ENCODE measurements at regions not wholly inside any gene's neighbourhood (a gene's known extent, or its start where the extent isn't known, plus 50 kb on each side); places are given as distances from the start of the nearest gene placed in this dataset.

- TF ChIP-seq, protein P1, sequence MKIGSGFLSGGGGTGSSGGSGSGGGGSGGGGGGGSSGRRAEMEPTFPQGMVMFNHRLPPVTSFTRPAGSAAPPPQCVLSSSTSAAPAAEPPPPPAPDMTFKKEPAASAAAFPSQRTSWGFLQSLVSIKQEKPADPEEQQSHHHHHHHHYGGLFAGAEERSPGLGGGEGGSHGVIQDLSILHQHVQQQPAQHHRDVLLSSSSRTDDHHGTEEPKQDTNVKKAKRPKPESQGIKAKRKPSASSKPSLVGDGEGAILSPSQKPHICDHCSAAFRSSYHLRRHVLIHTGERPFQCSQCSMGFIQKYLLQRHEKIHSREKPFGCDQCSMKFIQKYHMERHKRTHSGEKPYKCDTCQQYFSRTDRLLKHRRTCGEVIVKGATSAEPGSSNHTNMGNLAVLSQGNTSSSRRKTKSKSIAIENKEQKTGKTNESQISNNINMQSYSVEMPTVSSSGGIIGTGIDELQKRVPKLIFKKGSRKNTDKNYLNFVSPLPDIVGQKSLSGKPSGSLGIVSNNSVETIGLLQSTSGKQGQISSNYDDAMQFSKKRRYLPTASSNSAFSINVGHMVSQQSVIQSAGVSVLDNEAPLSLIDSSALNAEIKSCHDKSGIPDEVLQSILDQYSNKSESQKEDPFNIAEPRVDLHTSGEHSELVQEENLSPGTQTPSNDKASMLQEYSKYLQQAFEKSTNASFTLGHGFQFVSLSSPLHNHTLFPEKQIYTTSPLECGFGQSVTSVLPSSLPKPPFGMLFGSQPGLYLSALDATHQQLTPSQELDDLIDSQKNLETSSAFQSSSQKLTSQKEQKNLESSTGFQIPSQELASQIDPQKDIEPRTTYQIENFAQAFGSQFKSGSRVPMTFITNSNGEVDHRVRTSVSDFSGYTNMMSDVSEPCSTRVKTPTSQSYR (CRISPR knock-in tag; IDR thresholded peaks at IDR 0.05): no peak
- no peak for TF ChIP-seq TCF7 (CRISPR knock-in tag; IDR thresholded peaks at IDR 0.05; ENCODE audit: low read depth)
- TF ChIP-seq, protein P2, sequence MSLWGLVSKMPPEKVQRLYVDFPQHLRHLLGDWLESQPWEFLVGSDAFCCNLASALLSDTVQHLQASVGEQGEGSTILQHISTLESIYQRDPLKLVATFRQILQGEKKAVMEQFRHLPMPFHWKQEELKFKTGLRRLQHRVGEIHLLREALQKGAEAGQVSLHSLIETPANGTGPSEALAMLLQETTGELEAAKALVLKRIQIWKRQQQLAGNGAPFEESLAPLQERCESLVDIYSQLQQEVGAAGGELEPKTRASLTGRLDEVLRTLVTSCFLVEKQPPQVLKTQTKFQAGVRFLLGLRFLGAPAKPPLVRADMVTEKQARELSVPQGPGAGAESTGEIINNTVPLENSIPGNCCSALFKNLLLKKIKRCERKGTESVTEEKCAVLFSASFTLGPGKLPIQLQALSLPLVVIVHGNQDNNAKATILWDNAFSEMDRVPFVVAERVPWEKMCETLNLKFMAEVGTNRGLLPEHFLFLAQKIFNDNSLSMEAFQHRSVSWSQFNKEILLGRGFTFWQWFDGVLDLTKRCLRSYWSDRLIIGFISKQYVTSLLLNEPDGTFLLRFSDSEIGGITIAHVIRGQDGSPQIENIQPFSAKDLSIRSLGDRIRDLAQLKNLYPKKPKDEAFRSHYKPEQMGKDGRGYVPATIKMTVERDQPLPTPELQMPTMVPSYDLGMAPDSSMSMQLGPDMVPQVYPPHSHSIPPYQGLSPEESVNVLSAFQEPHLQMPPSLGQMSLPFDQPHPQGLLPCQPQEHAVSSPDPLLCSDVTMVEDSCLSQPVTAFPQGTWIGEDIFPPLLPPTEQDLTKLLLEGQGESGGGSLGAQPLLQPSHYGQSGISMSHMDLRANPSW (CRISPR knock-in tag; conservative IDR thresholded peaks at IDR 0.05; ENCODE audit: low read depth): no peak
Measured at GRCh38 chr17:70699408-70699807, 530.1 kb downstream of the KCNJ2 start (continued).

DNA sequence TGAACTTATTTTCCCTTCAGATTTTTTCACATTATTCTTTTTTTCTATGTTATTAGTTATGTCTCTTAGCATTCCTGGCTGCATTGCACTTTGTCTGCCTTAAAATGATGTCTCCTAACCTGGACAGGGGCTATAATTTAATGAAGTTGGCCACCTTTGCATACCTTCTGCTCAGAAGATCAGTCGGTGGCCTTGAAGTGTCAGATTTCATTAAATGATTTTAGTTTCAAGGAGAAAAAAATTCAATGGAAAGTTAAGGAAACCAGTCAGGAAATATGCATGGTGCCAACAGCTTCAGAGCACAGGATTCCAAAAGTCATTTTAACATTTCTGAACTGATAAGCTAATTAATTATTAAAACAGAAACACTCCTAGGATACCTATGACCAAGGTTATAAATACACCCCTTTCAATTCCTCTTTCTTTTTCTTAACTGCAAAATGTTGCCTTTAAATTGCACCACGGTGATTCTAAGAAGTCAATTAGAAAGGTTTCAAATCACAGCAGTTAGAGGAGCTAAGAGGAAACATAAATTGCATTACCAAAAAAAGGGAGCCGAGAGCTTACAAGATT lies 533.4 kb downstream of the KCNJ2 start:
- ChIA-PET POLR2A (no interaction called here), CTCF (no interaction called here)
- H3K4me3 Mint-ChIP-seq: no peak overlapping the region
- no peak for DNase-seq (ENCODE audit: low spot score)
- H3K27me3 Mint-ChIP-seq (ENCODE audit: low read depth): no peaks in the 10 kb centered on the region; the same call in 1 of the 2 replicates
- ATAC-seq: no peak
- 0 out of 2 replicates have a peak, but pooled peaks cover 7% of the 10 kb centered on the region for H3K36me3 Mint-ChIP-seq
- peaks cover 4% of the 10 kb centered on the region; the same call in 1 of the 2 replicates for H3K4me1 Mint-ChIP-seq
- H3K9me3 Mint-ChIP-seq: peaks cover 21% of the 10 kb centered on the region
- TF ChIP-seq, protein P3, sequence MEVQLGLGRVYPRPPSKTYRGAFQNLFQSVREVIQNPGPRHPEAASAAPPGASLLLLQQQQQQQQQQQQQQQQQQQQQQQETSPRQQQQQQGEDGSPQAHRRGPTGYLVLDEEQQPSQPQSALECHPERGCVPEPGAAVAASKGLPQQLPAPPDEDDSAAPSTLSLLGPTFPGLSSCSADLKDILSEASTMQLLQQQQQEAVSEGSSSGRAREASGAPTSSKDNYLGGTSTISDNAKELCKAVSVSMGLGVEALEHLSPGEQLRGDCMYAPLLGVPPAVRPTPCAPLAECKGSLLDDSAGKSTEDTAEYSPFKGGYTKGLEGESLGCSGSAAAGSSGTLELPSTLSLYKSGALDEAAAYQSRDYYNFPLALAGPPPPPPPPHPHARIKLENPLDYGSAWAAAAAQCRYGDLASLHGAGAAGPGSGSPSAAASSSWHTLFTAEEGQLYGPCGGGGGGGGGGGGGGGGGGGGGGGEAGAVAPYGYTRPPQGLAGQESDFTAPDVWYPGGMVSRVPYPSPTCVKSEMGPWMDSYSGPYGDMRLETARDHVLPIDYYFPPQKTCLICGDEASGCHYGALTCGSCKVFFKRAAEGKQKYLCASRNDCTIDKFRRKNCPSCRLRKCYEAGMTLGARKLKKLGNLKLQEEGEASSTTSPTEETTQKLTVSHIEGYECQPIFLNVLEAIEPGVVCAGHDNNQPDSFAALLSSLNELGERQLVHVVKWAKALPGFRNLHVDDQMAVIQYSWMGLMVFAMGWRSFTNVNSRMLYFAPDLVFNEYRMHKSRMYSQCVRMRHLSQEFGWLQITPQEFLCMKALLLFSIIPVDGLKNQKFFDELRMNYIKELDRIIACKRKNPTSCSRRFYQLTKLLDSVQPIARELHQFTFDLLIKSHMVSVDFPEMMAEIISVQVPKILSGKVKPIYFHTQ (CRISPR knock-in tag; IDR thresholded peaks at IDR 0.05): no peak
- TF ChIP-seq TEAD4 (CRISPR knock-in tag; IDR thresholded peaks at IDR 0.05) (no peak), SP1 (CRISPR knock-in tag; conservative IDR thresholded peaks at IDR 0.05) (no peak), ZNF138 (CRISPR knock-in tag; conservative IDR thresholded peaks at IDR 0.05) (no peak), FOXJ3 (CRISPR knock-in tag; IDR thresholded peaks at IDR 0.05; ENCODE audit: borderline replicate concordance) (no peak), FOXP1 (CRISPR knock-in tag; IDR thresholded peaks at IDR 0.05; ENCODE audit: borderline replicate concordance) (no peak), AFF4 (CRISPR knock-in tag; IDR thresholded peaks at IDR 0.05; ENCODE audit: borderline replicate concordance) (no peak), JUN (CRISPR knock-in tag; IDR thresholded peaks at IDR 0.05) (no peak), RELA (CRISPR knock-in tag; IDR thresholded peaks at IDR 0.05; ENCODE audit: borderline replicate concordance) (no peak), E2F1 (CRISPR knock-in tag; IDR thresholded peaks at IDR 0.05) (no peak)
- TF ChIP-seq, protein P4, sequence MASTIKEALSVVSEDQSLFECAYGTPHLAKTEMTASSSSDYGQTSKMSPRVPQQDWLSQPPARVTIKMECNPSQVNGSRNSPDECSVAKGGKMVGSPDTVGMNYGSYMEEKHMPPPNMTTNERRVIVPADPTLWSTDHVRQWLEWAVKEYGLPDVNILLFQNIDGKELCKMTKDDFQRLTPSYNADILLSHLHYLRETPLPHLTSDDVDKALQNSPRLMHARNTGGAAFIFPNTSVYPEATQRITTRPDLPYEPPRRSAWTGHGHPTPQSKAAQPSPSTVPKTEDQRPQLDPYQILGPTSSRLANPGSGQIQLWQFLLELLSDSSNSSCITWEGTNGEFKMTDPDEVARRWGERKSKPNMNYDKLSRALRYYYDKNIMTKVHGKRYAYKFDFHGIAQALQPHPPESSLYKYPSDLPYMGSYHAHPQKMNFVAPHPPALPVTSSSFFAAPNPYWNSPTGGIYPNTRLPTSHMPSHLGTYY (CRISPR knock-in tag; IDR thresholded peaks at IDR 0.05): no peak
- TF ChIP-seq, protein P5, sequence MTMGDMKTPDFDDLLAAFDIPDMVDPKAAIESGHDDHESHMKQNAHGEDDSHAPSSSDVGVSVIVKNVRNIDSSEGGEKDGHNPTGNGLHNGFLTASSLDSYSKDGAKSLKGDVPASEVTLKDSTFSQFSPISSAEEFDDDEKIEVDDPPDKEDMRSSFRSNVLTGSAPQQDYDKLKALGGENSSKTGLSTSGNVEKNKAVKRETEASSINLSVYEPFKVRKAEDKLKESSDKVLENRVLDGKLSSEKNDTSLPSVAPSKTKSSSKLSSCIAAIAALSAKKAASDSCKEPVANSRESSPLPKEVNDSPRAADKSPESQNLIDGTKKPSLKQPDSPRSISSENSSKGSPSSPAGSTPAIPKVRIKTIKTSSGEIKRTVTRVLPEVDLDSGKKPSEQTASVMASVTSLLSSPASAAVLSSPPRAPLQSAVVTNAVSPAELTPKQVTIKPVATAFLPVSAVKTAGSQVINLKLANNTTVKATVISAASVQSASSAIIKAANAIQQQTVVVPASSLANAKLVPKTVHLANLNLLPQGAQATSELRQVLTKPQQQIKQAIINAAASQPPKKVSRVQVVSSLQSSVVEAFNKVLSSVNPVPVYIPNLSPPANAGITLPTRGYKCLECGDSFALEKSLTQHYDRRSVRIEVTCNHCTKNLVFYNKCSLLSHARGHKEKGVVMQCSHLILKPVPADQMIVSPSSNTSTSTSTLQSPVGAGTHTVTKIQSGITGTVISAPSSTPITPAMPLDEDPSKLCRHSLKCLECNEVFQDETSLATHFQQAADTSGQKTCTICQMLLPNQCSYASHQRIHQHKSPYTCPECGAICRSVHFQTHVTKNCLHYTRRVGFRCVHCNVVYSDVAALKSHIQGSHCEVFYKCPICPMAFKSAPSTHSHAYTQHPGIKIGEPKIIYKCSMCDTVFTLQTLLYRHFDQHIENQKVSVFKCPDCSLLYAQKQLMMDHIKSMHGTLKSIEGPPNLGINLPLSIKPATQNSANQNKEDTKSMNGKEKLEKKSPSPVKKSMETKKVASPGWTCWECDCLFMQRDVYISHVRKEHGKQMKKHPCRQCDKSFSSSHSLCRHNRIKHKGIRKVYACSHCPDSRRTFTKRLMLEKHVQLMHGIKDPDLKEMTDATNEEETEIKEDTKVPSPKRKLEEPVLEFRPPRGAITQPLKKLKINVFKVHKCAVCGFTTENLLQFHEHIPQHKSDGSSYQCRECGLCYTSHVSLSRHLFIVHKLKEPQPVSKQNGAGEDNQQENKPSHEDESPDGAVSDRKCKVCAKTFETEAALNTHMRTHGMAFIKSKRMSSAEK (CRISPR knock-in tag; IDR thresholded peaks at IDR 0.05; ENCODE audit: borderline replicate concordance): no peak
- H3K27ac Mint-ChIP-seq: no peak overlapping the region
